DOHH2 (cell line): ENCODE measurements at regions not wholly inside any gene's neighbourhood (a gene's known extent, or its start where the extent isn't known, plus 50 kb on each side); places are given as distances from the start of the nearest gene placed in this dataset.

ENCODE experiments used
- H3F3A ChIP-seq: fragments of 200-600 bp; sonication (generic), shearing (Covaris generic); 2 replicates; pipeline ENCODE4 v1.6.0; 2016; ENCODE audit warnings: antibody characterized with exemption, mild to moderate bottlenecking; ENCODE audit not compliant: control insufficient read depth, insufficient read depth
- H3K27ac ChIP-seq: fragments of 200-600 bp; sonication (generic); 2 replicates; pipeline ENCODE4 v1.5.1; 2014; ENCODE audit warnings: low read depth, mild to moderate bottlenecking, low read length, moderate library complexity
- H3K27me3 ChIP-seq: fragments of 200-600 bp; sonication (generic); 2 replicates; pipeline ENCODE4 v1.6.1; 2014; ENCODE audit warnings: mild to moderate bottlenecking, low read length, mixed read lengths; ENCODE audit not compliant: control insufficient read depth
- H3K36me3 ChIP-seq: fragments of 200-600 bp; sonication (generic); 2 replicates; pipeline ENCODE4 v1.6.1; 2014; ENCODE audit warnings: mild to moderate bottlenecking, low read length, moderate library complexity, mixed read lengths; ENCODE audit not compliant: control insufficient read depth
- H3K4me1 ChIP-seq: fragments of 200-600 bp; sonication (generic); 2 replicates; pipeline ENCODE4 v1.6.1; 2014; ENCODE audit warnings: mild to moderate bottlenecking, low read length, mixed read lengths; ENCODE audit not compliant: control insufficient read depth
- H3K4me2 ChIP-seq: fragments of 200-600 bp; sonication (generic); 2 replicates; pipeline ENCODE4 v1.6.0; 2014; ENCODE audit warnings: mild to moderate bottlenecking, low read length, moderate library complexity
- H3K4me3 ChIP-seq: fragments of 200-600 bp; sonication (generic); 2 replicates; pipeline ENCODE4 v1.5.1; 2014; ENCODE audit warnings: mild to moderate bottlenecking, low read length, mixed read lengths
- H3K79me2 ChIP-seq: fragments of 200-600 bp; sonication (generic); 2 replicates; pipeline ENCODE4 v1.6.1; 2014; ENCODE audit warnings: mild to moderate bottlenecking, low read length, mixed read lengths; ENCODE audit not compliant: control insufficient read depth
- H3K9me2 ChIP-seq: fragments of 200-600 bp; sonication (generic); replicated peaks from 2 replicates; pipeline ENCODE4 v1.6.1; 2014; ENCODE audit warnings: mild to moderate bottlenecking, low read length, mixed read lengths; ENCODE audit not compliant: control insufficient read depth
- H3K9me3 ChIP-seq: fragments of 200-600 bp; sonication (generic); 2 replicates; pipeline ENCODE4 v1.6.1; 2014; ENCODE audit warnings: antibody characterized with exemption, low read length, mixed read lengths; ENCODE audit not compliant: control insufficient read depth, insufficient read depth
- H4K20me1 ChIP-seq: fragments of 200-600 bp; sonication (generic); 2 replicates; pipeline ENCODE4 v1.6.0; 2014; ENCODE audit warnings: low read depth, mild to moderate bottlenecking, antibody characterized with exemption, low read length, moderate library complexity; ENCODE audit not compliant: control insufficient read depth, insufficient read depth
- EZH2phosphoT487 ChIP-seq: fragments of 200-600 bp; sonication (generic); IDR thresholded peaks from 2 replicates; pipeline ENCODE4 v1.6.1; 2017; ENCODE audit warnings: borderline replicate concordance, mild to moderate bottlenecking, antibody characterized with exemption, low read length, moderate library complexity, mixed read lengths
- TF ChIP-seq, protein P1 (sequence below): fragments of 200-600 bp; sonication (generic); IDR thresholded peaks from one replicate; pipeline ENCODE4 v1.5.1; 2014; ENCODE audit warnings: antibody characterized with exemption, mild to moderate bottlenecking, low read depth, low read length; ENCODE audit not compliant: poor library complexity, severe bottlenecking

DNA sequence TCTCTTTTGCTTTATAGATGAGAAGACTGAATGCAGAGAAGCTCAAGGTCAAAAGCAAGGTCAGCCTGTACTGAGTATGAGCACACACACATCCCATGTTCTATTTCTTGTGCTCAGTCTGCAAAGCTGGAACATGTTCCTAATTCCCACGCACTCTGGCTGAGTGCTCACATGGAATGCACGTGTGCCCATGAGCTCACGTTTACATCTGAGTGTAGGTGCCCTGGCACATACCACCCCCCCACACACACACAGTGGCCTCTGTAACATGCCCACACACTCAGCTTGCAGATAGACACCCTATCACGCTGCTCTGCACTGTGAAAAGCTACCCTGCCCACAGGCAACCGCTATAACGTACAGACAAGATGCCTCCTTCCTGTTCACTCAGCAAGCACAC is 700.1 kb downstream of the MED13L start:
- no peaks in the 10 kb centered on the region for H3K36me3 ChIP-seq
- H3K27me3 ChIP-seq, result no peaks in the 10 kb centered on the region
- H3K4me3 ChIP-seq, result no peak overlapping the region
- no peaks in the 10 kb centered on the region for H3K9me2 ChIP-seq
- H3K27ac ChIP-seq, result no peak overlapping the region
- H3K4me1 ChIP-seq, result no peaks in the 10 kb centered on the region
- TF ChIP-seq EZH2phosphoT487, result no peak
- TF ChIP-seq, protein P1, sequence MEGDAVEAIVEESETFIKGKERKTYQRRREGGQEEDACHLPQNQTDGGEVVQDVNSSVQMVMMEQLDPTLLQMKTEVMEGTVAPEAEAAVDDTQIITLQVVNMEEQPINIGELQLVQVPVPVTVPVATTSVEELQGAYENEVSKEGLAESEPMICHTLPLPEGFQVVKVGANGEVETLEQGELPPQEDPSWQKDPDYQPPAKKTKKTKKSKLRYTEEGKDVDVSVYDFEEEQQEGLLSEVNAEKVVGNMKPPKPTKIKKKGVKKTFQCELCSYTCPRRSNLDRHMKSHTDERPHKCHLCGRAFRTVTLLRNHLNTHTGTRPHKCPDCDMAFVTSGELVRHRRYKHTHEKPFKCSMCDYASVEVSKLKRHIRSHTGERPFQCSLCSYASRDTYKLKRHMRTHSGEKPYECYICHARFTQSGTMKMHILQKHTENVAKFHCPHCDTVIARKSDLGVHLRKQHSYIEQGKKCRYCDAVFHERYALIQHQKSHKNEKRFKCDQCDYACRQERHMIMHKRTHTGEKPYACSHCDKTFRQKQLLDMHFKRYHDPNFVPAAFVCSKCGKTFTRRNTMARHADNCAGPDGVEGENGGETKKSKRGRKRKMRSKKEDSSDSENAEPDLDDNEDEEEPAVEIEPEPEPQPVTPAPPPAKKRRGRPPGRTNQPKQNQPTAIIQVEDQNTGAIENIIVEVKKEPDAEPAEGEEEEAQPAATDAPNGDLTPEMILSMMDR, result no peak
- H3K4me2 ChIP-seq, result no peak overlapping the region
- no peaks in the 10 kb centered on the region for H3K9me3 ChIP-seq
- H3K79me2 ChIP-seq, result no peaks in the 10 kb centered on the region
- no peaks in the 10 kb centered on the region for H4K20me1 ChIP-seq
- no peaks in the 10 kb centered on the region for H3F3A ChIP-seq

DNA sequence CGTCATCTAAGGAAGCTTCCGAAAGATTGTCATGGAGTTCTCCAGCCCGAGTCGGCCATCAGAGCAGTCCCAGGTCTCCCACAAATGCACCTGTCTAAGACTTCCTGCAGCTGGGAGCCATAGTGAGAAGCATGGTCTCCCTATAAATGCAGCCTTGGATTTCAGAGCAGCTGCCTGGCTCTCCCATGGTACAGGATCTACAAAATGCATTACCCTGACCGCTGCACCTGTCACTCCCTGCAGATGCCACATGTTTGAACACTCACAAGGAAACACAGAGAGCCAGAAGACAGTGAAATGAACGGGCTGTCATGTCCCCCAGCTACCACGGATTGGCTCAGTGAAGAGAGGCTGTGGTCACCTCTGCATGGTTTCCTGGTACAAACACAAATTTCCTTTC is 702.7 kb downstream of the MED13L start:
- Histone ChIP-seq H3K4me3 (no peak overlapping the region), H3K27ac (no peak overlapping the region), H3F3A (no peaks in the 10 kb centered on the region), H3K9me2 (no peaks in the 10 kb centered on the region), H3K4me2 (no peak overlapping the region), H3K79me2 (no peaks in the 10 kb centered on the region), H3K27me3 (no peaks in the 10 kb centered on the region), H3K4me1 (no peaks in the 10 kb centered on the region), H3K9me3 (no peaks in the 10 kb centered on the region), H4K20me1 (no peaks in the 10 kb centered on the region), H3K36me3 (no peaks in the 10 kb centered on the region)
- TF ChIP-seq, protein P1, result no peak
- TF ChIP-seq EZH2phosphoT487, result no peak

DNA sequence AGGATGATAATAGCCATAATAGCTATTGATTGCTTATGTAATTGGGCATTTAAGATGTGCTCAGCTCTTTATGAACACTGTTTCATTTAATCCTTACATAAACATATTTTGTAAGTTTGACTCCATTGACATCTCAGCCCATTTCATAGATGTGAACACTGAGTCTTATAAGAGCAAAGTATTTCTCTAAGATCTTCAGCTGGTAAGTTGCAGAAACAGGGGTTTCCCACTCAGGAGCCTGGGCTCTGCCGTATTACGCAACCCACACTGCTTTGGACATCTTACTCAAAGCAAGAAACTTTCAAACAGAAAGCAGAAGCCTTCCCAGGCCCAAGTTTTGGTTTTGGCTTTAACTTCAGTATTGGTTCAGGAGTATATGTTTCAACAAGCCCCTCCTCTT is 705.1 kb downstream of the MED13L start:
- no peak overlapping the region for H3K4me3 ChIP-seq
- H3K27ac ChIP-seq, result no peak overlapping the region
- H3K36me3 ChIP-seq, result no peaks in the 10 kb centered on the region
- H4K20me1 ChIP-seq, result no peaks in the 10 kb centered on the region
- H3K4me1 ChIP-seq, result no peaks in the 10 kb centered on the region
- H3K79me2 ChIP-seq, result no peaks in the 10 kb centered on the region
- no peak for TF ChIP-seq EZH2phosphoT487
- TF ChIP-seq, protein P1, result no peak
- H3K9me3 ChIP-seq, result no peaks in the 10 kb centered on the region
- no peak overlapping the region for H3K4me2 ChIP-seq
- H3F3A ChIP-seq, result no peaks in the 10 kb centered on the region
- H3K27me3 ChIP-seq, result no peaks in the 10 kb centered on the region
- no peaks in the 10 kb centered on the region for H3K9me2 ChIP-seq

DNA sequence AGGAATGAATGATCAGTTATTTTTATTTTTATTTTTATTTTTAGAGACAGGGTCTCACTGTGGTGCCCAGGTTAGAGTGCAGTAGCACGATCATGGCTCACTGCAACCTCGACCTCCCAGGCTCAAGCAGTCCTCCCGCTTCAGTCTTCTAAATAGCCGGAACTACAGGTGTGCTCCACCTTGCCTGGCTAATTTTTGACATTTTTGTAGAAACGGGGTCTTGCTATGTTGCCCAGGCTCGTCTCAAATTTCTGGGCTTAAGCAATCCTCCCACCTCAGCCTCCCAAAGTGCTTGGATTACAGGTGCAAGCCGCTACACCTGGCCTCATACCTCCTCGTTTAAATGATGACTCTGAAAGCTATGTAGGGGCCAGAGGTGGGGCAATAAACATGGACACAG is 706.0 kb downstream of the MED13L start:
- Histone ChIP-seq H3K79me2 (no peaks in the 10 kb centered on the region), H3K4me2 (no peak overlapping the region), H3K27me3 (no peaks in the 10 kb centered on the region), H3K9me2 (no peaks in the 10 kb centered on the region), H4K20me1 (no peaks in the 10 kb centered on the region), H3K4me3 (no peak overlapping the region), H3K27ac (no peak overlapping the region), H3F3A (no peaks in the 10 kb centered on the region), H3K36me3 (no peaks in the 10 kb centered on the region), H3K4me1 (no peaks in the 10 kb centered on the region), H3K9me3 (no peaks in the 10 kb centered on the region)
- no peak for TF ChIP-seq EZH2phosphoT487
- TF ChIP-seq, protein P1, result no peak
